ENCODE measurements at regions not wholly inside any gene's neighbourhood (a gene's known extent, or its start where the extent isn't known, plus 50 kb on each side); places are given as distances from the start of the nearest gene placed in this dataset.

DNA sequence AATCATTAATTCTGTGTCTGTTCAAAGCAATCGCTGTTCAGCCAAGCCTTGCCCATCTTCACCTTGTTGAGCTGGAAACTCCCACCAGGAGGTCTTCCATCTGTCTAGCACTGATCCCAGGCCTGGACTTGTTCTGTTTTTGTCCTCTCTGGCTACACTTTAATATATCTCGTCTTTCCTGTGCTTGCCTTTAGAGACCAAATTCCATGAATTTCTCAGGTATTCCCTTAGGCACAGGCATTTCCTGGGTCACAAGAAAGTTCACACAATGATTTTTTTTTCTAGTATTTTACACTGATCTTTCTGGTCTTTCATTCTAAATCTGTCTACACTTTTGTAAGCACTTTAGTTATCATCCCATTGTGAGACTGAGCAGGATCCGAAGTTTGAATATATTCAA lies 116.4 kb upstream of the CCND2 start:
- TF ChIP-seq, protein P1, sequence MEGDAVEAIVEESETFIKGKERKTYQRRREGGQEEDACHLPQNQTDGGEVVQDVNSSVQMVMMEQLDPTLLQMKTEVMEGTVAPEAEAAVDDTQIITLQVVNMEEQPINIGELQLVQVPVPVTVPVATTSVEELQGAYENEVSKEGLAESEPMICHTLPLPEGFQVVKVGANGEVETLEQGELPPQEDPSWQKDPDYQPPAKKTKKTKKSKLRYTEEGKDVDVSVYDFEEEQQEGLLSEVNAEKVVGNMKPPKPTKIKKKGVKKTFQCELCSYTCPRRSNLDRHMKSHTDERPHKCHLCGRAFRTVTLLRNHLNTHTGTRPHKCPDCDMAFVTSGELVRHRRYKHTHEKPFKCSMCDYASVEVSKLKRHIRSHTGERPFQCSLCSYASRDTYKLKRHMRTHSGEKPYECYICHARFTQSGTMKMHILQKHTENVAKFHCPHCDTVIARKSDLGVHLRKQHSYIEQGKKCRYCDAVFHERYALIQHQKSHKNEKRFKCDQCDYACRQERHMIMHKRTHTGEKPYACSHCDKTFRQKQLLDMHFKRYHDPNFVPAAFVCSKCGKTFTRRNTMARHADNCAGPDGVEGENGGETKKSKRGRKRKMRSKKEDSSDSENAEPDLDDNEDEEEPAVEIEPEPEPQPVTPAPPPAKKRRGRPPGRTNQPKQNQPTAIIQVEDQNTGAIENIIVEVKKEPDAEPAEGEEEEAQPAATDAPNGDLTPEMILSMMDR (IDR thresholded peaks at IDR 0.05), result no peak
- TF ChIP-seq POLR2AphosphoS5 (IDR thresholded peaks at IDR 0.05; ENCODE audit: insufficient read depth in 1 of 2, low read depth in 1 of 2), result no peak
- no peak for TF ChIP-seq POLR2A (IDR thresholded peaks at IDR 0.05)
